Prostate gland (tissue), 2 donors: ENCODE measurements at regions not wholly inside any gene's neighbourhood (a gene's known extent, or its start where the extent isn't known, plus 50 kb on each side); places are given as distances from the start of the nearest gene placed in this dataset.

ENCODE experiments used
- DNase-seq: peaks from one replicate; pipeline ENCODE4 v3.0.0-alpha.2; 2019; ENCODE audit warnings: low spot score
- H3K27ac ChIP-seq, 2 donors: fragments of 200-600 bp; sonication (generic); 2 replicates each; pipeline ENCODE4 v1.5.1; 2017 to 2019
- H3K27me3 ChIP-seq: fragments of 200-600 bp; sonication (generic); replicated peaks from 2 replicates; pipeline ENCODE4 v1.5.1; 2019; ENCODE audit not compliant: insufficient read depth
- H3K36me3 ChIP-seq, 2 donors: fragments of 200-600 bp; sonication (generic); 1 replicate in 1 of 2; 2 replicates in 1 of 2; pipeline versions ENCODE4 v1.5.1 to v1.8.1; 2017 to 2019
- H3K4me1 ChIP-seq: fragments of 200-600 bp; sonication (generic); replicated peaks from 2 replicates; pipeline ENCODE4 v1.5.1; 2019
- H3K4me3 ChIP-seq, 2 donors: fragments of 200-600 bp; sonication (generic); 2 replicates each; pipeline ENCODE4 v1.5.1; 2017 to 2019
- H3K9me3 ChIP-seq: fragments of 200-600 bp; sonication (generic); 2 replicates; pipeline ENCODE4 v1.5.1; 2017
- CTCF ChIP-seq, 4 experiments: fragments of 200-600 bp in 2 of 4; fragments of 450-650 bp in 2 of 4; sonication (generic) in 2 of 4; IDR thresholded peaks; 1 replicate in 3 of 4; 2 replicates in 1 of 4; pipeline ENCODE4 v1.5.1; 2016 to 2019; ENCODE audit warnings: antibody characterized with exemption in 4 of 4, mild to moderate bottlenecking in 2 of 4, moderate library complexity in 2 of 4
- POLR2A ChIP-seq: fragments of 450-650 bp; IDR thresholded peaks from one replicate; pipeline ENCODE4 v1.6.1; 2016; ENCODE audit warnings: antibody characterized with exemption, mild to moderate bottlenecking
- POLR2AphosphoS5 ChIP-seq: sonication (generic); formaldehyde crosslinking; IDR thresholded peaks from one replicate; pipeline ENCODE4 v1.6.1; 2017; ENCODE audit warnings: antibody characterized with exemption
- WGBS: methylation state at CpG from one replicate; pipeline ENCODE4 v1.1.5; 2018; 5-methylcytosine and 5-hydroxymethylcytosine counted together
- intact Hi-C: fragments of 100-400 bp; cut with DNase I; formaldehyde crosslinking; loops from one replicate; pipeline ENCODE4 v1.14.2; 2022

- H3K4me3 ChIP-seq = no peak overlapping the region
- H3K27ac ChIP-seq = no peak overlapping the region
- WGBS = 54% methylated on average over 1 of the region's 1 CpG
- no peak for TF ChIP-seq CTCF (IDR thresholded peaks at IDR 0.05)
- TF ChIP-seq POLR2A = no peak
- no peak for TF ChIP-seq POLR2AphosphoS5
- H3K4me1 ChIP-seq = no peaks in the 10 kb centered on the region
- no peaks in the 10 kb centered on the region for H3K9me3 ChIP-seq
- intact Hi-C loops = no loop called here
- H3K27me3 ChIP-seq = no peaks in the 10 kb centered on the region
- DNase-seq = no peak
- H3K36me3 ChIP-seq = no peaks in the 10 kb centered on the region
Measured at GRCh38 chr19:28949027-28949426, 263.9 kb downstream of the UQCRFS1 start.

GRCh38 chr19:28948566-28948965, 264.4 kb downstream of the UQCRFS1 start:
- H3K36me3 ChIP-seq = no peaks in the 10 kb centered on the region
- no peaks in the 10 kb centered on the region for H3K4me1 ChIP-seq
- no peaks in the 10 kb centered on the region for H3K9me3 ChIP-seq
- no peaks in the 10 kb centered on the region for H3K27me3 ChIP-seq
- intact Hi-C loops = no loop called here
- TF ChIP-seq CTCF (IDR thresholded peaks at IDR 0.05) (no peak), POLR2AphosphoS5 (no peak), POLR2A (no peak)
- H3K27ac ChIP-seq = no peak overlapping the region
- WGBS = 67% methylated on average over 5 of the region's 5 CpGs
- no peak overlapping the region for H3K4me3 ChIP-seq
- DNase-seq = no peak

- DNase-seq = no peak
- Histone ChIP-seq H3K36me3 (no peaks in the 10 kb centered on the region), H3K9me3 (no peaks in the 10 kb centered on the region), H3K27ac (no peak overlapping the region), H3K4me3 (no peak overlapping the region), H3K4me1 (no peaks in the 10 kb centered on the region), H3K27me3 (no peaks in the 10 kb centered on the region)
- intact Hi-C loops = no loop called here
- 52% methylated on average over 13 of the region's 13 CpGs for WGBS
- no peak for TF ChIP-seq POLR2AphosphoS5
- TF ChIP-seq POLR2A = no peak
- no peak for TF ChIP-seq CTCF (IDR thresholded peaks at IDR 0.05)
Measured at GRCh38 chr19:28948026-28948425, 264.9 kb downstream of the UQCRFS1 start.

GRCh38 chr19:28943651-28944050, 269.3 kb downstream of the UQCRFS1 start:
- no peaks in the 10 kb centered on the region for H3K4me1 ChIP-seq
- no peaks in the 10 kb centered on the region for H3K27me3 ChIP-seq
- no peak overlapping the region for H3K4me3 ChIP-seq
- 86% methylated on average over 8 of the region's 8 CpGs for WGBS
- no peaks in the 10 kb centered on the region for H3K36me3 ChIP-seq
- no peak for DNase-seq
- intact Hi-C loops = no loop called here
- H3K9me3 ChIP-seq = no peaks in the 10 kb centered on the region
- no peak overlapping the region for H3K27ac ChIP-seq
- TF ChIP-seq POLR2A (no peak), POLR2AphosphoS5 (no peak)

GRCh38 chr19:28941833-28942232, 271.1 kb downstream of the UQCRFS1 start:
- TF ChIP-seq POLR2A = no peak
- TF ChIP-seq CTCF (IDR thresholded peaks at IDR 0.05) = no peak
- no peaks in the 10 kb centered on the region for H3K36me3 ChIP-seq
- no peaks in the 10 kb centered on the region for H3K9me3 ChIP-seq
- intact Hi-C loops = no loop called here
- H3K27me3 ChIP-seq = no peaks in the 10 kb centered on the region
- DNase-seq = no peak
- no peak overlapping the region for H3K27ac ChIP-seq
- 58% methylated on average over 11 of the region's 11 CpGs for WGBS
- H3K4me3 ChIP-seq = no peak overlapping the region
- no peaks in the 10 kb centered on the region for H3K4me1 ChIP-seq
